ENCODE measurements at regions not wholly inside any gene's neighbourhood (a gene's known extent, or its start where the extent isn't known, plus 50 kb on each side); places are given as distances from the start of the nearest gene placed in this dataset.

DNA sequence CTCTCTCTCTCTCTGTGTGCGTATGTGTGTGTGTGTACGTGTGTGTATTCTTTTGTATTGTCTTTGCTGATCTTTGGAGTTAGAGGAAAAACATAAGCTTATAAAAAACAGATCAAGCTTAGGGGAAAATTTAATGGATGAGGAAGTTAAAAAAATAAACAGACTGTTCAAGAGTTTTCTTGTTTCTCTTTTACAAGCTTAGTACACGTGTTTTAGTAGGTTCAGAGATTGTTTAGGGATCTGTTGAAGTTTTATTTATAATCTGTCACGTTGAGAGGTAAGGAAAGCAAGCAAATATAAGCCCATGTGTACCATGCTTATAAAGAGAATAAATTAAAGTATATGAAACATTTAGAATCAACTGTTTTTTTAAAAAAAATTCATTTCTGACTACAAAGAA lies 1470.3 kb upstream of the NUDT12 start:
- H3K9me3 ChIP-seq (ENCODE audit: control insufficient read depth in 1 of 2, insufficient read depth in 1 of 2, low read depth in 1 of 2, low read length in 2 of 2) = no peaks in the 10 kb centered on the region
- ChIA-PET RAD21 (ENCODE audit: low non-redundant PET in 1 of 2, low total read pairs in 2 of 2, uncharacterized antibody in 2 of 2, unreplicated experiment in 2 of 2) (no interaction called here), POLR2A (no interaction called here), CTCF (no interaction called here)
- H3K79me2 ChIP-seq (ENCODE audit: insufficient read depth, low read length) = no peaks in the 10 kb centered on the region
- no TSS peak for BruUV-seq (replicated peaks)
- H2AFZ ChIP-seq (ENCODE audit: low read depth, low read length, poor library complexity, severe bottlenecking) = no peak overlapping the region
- H3K27ac ChIP-seq (ENCODE audit: low read depth, low read length) = no peak overlapping the region
- no peak overlapping the region for H3K4me3 ChIP-seq (replicated peaks in 1 of 2; ENCODE audit: low read depth in 1 of 2, low read length in 2 of 2)
- H4K20me1 ChIP-seq (ENCODE audit: insufficient read depth) = no peaks in the 10 kb centered on the region
- no peak overlapping the region for H3K9ac ChIP-seq (ENCODE audit: low read length)
- ATAC-seq = no peak
- no peak overlapping the region for H3K4me2 ChIP-seq (ENCODE audit: low read length)
- peaks cover 2% of the 10 kb centered on the region; the same call in 1 of the 2 replicates for H3K9me2 ChIP-seq (ENCODE audit: insufficient read depth)
- H3K4me1 ChIP-seq (ENCODE audit: control insufficient read depth in 1 of 2, insufficient read depth in 2 of 2, low read length in 2 of 2) = no peaks in the 10 kb centered on the region
- TF ChIP-seq, protein P1, sequence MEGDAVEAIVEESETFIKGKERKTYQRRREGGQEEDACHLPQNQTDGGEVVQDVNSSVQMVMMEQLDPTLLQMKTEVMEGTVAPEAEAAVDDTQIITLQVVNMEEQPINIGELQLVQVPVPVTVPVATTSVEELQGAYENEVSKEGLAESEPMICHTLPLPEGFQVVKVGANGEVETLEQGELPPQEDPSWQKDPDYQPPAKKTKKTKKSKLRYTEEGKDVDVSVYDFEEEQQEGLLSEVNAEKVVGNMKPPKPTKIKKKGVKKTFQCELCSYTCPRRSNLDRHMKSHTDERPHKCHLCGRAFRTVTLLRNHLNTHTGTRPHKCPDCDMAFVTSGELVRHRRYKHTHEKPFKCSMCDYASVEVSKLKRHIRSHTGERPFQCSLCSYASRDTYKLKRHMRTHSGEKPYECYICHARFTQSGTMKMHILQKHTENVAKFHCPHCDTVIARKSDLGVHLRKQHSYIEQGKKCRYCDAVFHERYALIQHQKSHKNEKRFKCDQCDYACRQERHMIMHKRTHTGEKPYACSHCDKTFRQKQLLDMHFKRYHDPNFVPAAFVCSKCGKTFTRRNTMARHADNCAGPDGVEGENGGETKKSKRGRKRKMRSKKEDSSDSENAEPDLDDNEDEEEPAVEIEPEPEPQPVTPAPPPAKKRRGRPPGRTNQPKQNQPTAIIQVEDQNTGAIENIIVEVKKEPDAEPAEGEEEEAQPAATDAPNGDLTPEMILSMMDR (IDR thresholded peaks at IDR 0.05 in 2 of 3, conservative IDR thresholded peaks at IDR 0.05 in 1 of 3; ENCODE audit: borderline replicate concordance in 1 of 3, insufficient read depth in 1 of 3, low read depth in 2 of 3, low read length in 2 of 3) = no peak
- no peak for TF ChIP-seq SRF (IDR thresholded peaks at IDR 0.05; ENCODE audit: low read depth)
- TF ChIP-seq FOSL1 (IDR thresholded peaks at IDR 0.05; ENCODE audit: low read depth) = no peak
- TF ChIP-seq POLR2AphosphoS5 (IDR thresholded peaks at IDR 0.05; ENCODE audit: low read depth, low read length) = no peak
- no peak for TF ChIP-seq POLR2A (IDR thresholded peaks at IDR 0.05; ENCODE audit: borderline replicate concordance, extremely low read depth, insufficient read depth, insufficient read length)
- TF ChIP-seq, protein P2, sequence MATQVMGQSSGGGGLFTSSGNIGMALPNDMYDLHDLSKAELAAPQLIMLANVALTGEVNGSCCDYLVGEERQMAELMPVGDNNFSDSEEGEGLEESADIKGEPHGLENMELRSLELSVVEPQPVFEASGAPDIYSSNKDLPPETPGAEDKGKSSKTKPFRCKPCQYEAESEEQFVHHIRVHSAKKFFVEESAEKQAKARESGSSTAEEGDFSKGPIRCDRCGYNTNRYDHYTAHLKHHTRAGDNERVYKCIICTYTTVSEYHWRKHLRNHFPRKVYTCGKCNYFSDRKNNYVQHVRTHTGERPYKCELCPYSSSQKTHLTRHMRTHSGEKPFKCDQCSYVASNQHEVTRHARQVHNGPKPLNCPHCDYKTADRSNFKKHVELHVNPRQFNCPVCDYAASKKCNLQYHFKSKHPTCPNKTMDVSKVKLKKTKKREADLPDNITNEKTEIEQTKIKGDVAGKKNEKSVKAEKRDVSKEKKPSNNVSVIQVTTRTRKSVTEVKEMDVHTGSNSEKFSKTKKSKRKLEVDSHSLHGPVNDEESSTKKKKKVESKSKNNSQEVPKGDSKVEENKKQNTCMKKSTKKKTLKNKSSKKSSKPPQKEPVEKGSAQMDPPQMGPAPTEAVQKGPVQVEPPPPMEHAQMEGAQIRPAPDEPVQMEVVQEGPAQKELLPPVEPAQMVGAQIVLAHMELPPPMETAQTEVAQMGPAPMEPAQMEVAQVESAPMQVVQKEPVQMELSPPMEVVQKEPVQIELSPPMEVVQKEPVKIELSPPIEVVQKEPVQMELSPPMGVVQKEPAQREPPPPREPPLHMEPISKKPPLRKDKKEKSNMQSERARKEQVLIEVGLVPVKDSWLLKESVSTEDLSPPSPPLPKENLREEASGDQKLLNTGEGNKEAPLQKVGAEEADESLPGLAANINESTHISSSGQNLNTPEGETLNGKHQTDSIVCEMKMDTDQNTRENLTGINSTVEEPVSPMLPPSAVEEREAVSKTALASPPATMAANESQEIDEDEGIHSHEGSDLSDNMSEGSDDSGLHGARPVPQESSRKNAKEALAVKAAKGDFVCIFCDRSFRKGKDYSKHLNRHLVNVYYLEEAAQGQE (IDR thresholded peaks at IDR 0.05; ENCODE audit: low read depth) = no peak
- no peak for TF ChIP-seq MAX (IDR thresholded peaks at IDR 0.05)
- TF ChIP-seq CEBPB (IDR thresholded peaks at IDR 0.05; ENCODE audit: low read depth) = no peak
- TF ChIP-seq EZH2 (IDR thresholded peaks at IDR 0.05) = no peak
- no peak for TF ChIP-seq ZBTB33 (IDR thresholded peaks at IDR 0.05; ENCODE audit: extremely low read depth, insufficient replicate concordance, low read length)
- no peak for TF ChIP-seq RAD21 (IDR thresholded peaks at IDR 0.05; ENCODE audit: low read depth)
- TF ChIP-seq, protein P3, sequence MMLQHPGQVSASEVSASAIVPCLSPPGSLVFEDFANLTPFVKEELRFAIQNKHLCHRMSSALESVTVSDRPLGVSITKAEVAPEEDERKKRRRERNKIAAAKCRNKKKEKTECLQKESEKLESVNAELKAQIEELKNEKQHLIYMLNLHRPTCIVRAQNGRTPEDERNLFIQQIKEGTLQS (IDR thresholded peaks at IDR 0.05) = no peak
- TF ChIP-seq SP1 (IDR thresholded peaks at IDR 0.05; ENCODE audit: low read depth) = no peak
- no peak for TF ChIP-seq YY1 (IDR thresholded peaks at IDR 0.05; ENCODE audit: extremely low read depth, insufficient replicate concordance, low read depth, low read length)
- no peak for TF ChIP-seq ZNF274 (IDR thresholded peaks at IDR 0.05; ENCODE audit: low read depth, low read length)
- no peak for TF ChIP-seq SIN3A (IDR thresholded peaks at IDR 0.05; ENCODE audit: low read depth)
- no peak for TF ChIP-seq ZFX (IDR thresholded peaks at IDR 0.05)
- no peak for TF ChIP-seq ELF1 (IDR thresholded peaks at IDR 0.05; ENCODE audit: borderline replicate concordance, low read depth)
- TF ChIP-seq JUND (IDR thresholded peaks at IDR 0.05) = no peak
- no peak for TF ChIP-seq EGR1 (IDR thresholded peaks at IDR 0.05; ENCODE audit: low read depth)
- H3K36me3 ChIP-seq (ENCODE audit: control insufficient read depth in 1 of 2, insufficient read depth in 2 of 2, low read length in 2 of 2) = no peaks in the 10 kb centered on the region
- intact Hi-C loops (cut with micrococcal nuclease) = no loop called here
- DNase-seq (ENCODE audit: low read depth, low spot score) = no peak
- H3K27me3 ChIP-seq (ENCODE audit: insufficient read depth, low read length) = no peaks in the 10 kb centered on the region

Data from HCT116 (cell line).